ENCODE measurements at regions not wholly inside any gene's neighbourhood (a gene's known extent, or its start where the extent isn't known, plus 50 kb on each side); places are given as distances from the start of the nearest gene placed in this dataset.

GRCh38 chr2:217749008-217749407 is 253.8 kb downstream of the TNS1 start:
- H3K9me3 ChIP-seq (ENCODE audit: low read depth, low read length, poor library complexity, severe bottlenecking): no peaks in the 10 kb centered on the region
- H3K27ac ChIP-seq (ENCODE audit: low read depth, low read length, poor library complexity, severe bottlenecking): no peak overlapping the region
- no TSS peak for BruUV-seq (replicated peaks)
- no peak for DNase-seq (ENCODE audit: low spot score)
- intact Hi-C loops (cut with micrococcal nuclease; ENCODE audit: unreplicated experiment): no loop called here
- POLR2A ChIA-PET (ENCODE audit: low non-redundant PET): no interaction called here
- H3K4me1 ChIP-seq (ENCODE audit: insufficient read depth, low read length, poor library complexity, severe bottlenecking): no peaks in the 10 kb centered on the region
- H3K36me3 ChIP-seq (ENCODE audit: insufficient read depth, low read length, poor library complexity, severe bottlenecking): no peaks in the 10 kb centered on the region
- CTCF ChIA-PET: no interaction called here
- H3K4me3 ChIP-seq (ENCODE audit: low read depth, low read length, poor library complexity, severe bottlenecking): no peak overlapping the region
- no peaks in the 10 kb centered on the region for H3K27me3 ChIP-seq (replicated peaks; ENCODE audit: insufficient read depth, low read depth, low read length, poor library complexity)
- TF ChIP-seq EZH2 (IDR thresholded peaks at IDR 0.05; ENCODE audit: borderline replicate concordance, low read depth, low read length, poor library complexity, severe bottlenecking) (no peak), CTCF (conservative IDR thresholded peaks at IDR 0.05; ENCODE audit: low read depth, low read length) (no peak)

GRCh38 chr2:217746808-217747207 is 256.0 kb downstream of the TNS1 start:
- no peaks in the 10 kb centered on the region for H3K4me1 ChIP-seq (ENCODE audit: insufficient read depth, low read length, poor library complexity, severe bottlenecking)
- H3K36me3 ChIP-seq (ENCODE audit: insufficient read depth, low read length, poor library complexity, severe bottlenecking): no peaks in the 10 kb centered on the region
- intact Hi-C loops (cut with micrococcal nuclease; ENCODE audit: unreplicated experiment): no loop called here
- no peak overlapping the region for H3K27ac ChIP-seq (ENCODE audit: low read depth, low read length, poor library complexity, severe bottlenecking)
- DNase-seq (ENCODE audit: low spot score): no peak
- ChIA-PET CTCF (interaction anchor here (0.6 kb wide), 1 partner anchor 777 kb away, joined by 6 read pairs; no protein-coding TSS in a partner anchor), POLR2A (ENCODE audit: low non-redundant PET) (no interaction called here)
- H3K4me3 ChIP-seq (ENCODE audit: low read depth, low read length, poor library complexity, severe bottlenecking): no peak overlapping the region
- TF ChIP-seq CTCF (conservative IDR thresholded peaks at IDR 0.05; ENCODE audit: low read depth, low read length) (no peak), EZH2 (IDR thresholded peaks at IDR 0.05; ENCODE audit: borderline replicate concordance, low read depth, low read length, poor library complexity, severe bottlenecking) (no peak)
- H3K27me3 ChIP-seq (replicated peaks; ENCODE audit: insufficient read depth, low read depth, low read length, poor library complexity): no peaks in the 10 kb centered on the region
- no peaks in the 10 kb centered on the region for H3K9me3 ChIP-seq (ENCODE audit: low read depth, low read length, poor library complexity, severe bottlenecking)
- BruUV-seq (replicated peaks): no TSS peak

GRCh38 chr2:217743966-217744761 is 258.6 kb downstream of the TNS1 start:
- no peak for DNase-seq (ENCODE audit: low spot score)

More at GRCh38 chr2:217743966-217744761, 258.6 kb downstream of the TNS1 start:
- BruUV-seq (replicated peaks): no TSS peak
- POLR2A ChIA-PET (ENCODE audit: low non-redundant PET): no interaction called here
- H3K9me3 ChIP-seq (ENCODE audit: low read depth, low read length, poor library complexity, severe bottlenecking): no peaks in the 10 kb centered on the region
- CTCF ChIA-PET: no interaction called here
- H3K27ac ChIP-seq (ENCODE audit: low read depth, low read length, poor library complexity, severe bottlenecking): no peak overlapping the region
- no peaks in the 10 kb centered on the region for H3K27me3 ChIP-seq (replicated peaks; ENCODE audit: insufficient read depth, low read depth, low read length, poor library complexity)
- no peaks in the 10 kb centered on the region for H3K4me1 ChIP-seq (ENCODE audit: insufficient read depth, low read length, poor library complexity, severe bottlenecking)
- TF ChIP-seq EZH2 (IDR thresholded peaks at IDR 0.05; ENCODE audit: borderline replicate concordance, low read depth, low read length, poor library complexity, severe bottlenecking) (no peak), CTCF (conservative IDR thresholded peaks at IDR 0.05; ENCODE audit: low read depth, low read length) (no peak)
- no peaks in the 10 kb centered on the region for H3K36me3 ChIP-seq (ENCODE audit: insufficient read depth, low read length, poor library complexity, severe bottlenecking)
- intact Hi-C loops (cut with micrococcal nuclease; ENCODE audit: unreplicated experiment): no loop called here
- no peak overlapping the region for H3K4me3 ChIP-seq (ENCODE audit: low read depth, low read length, poor library complexity, severe bottlenecking)
